ENCODE measurements at regions not wholly inside any gene's neighbourhood (a gene's known extent, or its start where the extent isn't known, plus 50 kb on each side); places are given as distances from the start of the nearest gene placed in this dataset.
"Not testable (repeated sequence)": the region's sequence is repeated elsewhere in the genome, so short reads cannot be mapped to it uniquely, and the experiment has no call there.

DNA sequence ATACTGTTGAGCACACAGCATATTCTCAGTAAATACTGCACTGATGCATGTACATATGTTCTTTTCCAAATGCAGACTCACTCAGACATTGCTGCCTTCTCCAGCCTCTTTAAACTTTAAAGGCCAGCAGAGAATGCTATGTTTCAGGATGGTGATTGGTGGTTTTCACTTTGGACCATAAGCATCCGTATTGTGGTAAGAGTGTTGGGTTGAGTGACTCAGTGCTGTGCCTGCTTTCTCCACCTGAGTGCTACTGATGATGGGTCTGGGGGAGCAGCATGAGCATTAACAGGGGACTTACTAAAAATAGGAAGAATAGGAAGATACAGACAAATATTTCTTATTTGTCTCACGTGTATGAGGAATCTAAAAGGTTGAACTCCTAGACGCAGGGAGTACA is 56.3 kb upstream of the ZNF92 start:
- DNase-seq = no peak

DNA sequence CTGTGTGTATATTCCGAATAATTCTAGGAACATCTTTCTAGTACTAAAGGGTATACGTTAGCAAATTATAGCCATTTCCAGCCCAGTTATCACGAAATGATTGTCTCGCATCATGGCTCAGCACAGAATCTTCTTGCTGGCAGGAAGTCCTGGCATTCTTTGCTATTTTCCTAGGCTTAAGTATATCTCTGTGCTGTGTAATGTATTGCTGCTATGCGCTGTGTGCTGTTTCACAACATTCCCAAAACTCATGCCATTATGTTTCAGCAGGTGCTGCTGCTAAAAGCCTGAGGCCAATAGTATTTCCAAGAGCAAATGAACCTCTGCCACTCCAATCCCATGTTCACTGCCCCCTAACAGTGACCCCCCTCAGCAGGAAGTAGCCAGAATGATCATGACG is 62.9 kb upstream of the ZNF92 start:
- no peak for DNase-seq

DNA sequence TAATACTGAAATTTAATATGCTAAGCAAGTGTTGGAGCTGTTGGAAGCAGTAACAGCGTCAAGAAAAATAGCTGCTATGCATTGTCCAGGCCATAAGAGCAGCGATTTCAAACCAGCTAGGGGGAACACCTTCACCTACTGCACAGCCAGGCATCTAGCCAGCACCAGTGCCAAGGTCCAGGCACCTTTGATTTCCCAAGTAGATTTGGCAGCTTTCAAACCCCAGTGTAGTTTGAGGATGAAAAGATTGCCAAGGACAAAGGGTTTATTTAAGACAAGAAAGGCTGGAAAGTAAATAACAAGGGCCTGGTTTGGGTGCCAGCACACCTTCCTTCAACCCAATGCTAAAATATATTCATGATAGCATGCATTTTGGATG is 65.4 kb upstream of the ZNF92 start:
- DNase-seq = no peak

DNA sequence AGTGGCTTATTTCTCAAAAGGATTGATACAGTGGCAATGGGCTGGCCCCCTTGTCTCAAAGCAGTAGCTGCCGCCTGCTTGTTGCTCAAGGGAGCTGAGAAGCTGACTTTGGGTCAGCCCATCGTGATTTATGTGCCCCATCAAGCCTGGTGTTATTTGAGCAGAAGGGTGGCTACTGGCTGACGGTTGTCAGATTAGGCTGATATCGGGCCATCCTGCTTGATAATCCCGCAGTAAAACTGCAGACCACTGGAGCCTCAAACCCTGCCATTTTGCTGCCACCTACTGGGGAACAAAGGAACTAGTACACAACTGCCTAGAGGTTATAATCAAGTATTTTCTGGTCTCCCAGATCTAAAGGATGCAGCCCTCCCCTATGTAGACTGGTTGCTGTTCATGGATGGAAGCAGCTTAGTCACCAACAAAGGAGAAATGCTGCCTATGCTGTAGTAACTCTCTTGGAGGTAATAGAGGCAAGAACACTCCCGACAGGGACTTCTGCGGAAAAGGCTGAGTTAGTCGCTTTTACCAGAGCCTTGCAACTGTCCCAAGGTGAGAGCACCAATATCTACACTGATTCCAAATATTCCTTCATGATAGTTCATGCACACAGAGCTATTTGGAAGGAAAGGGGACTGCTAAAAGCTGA is 65.9 kb upstream of the ZNF92 start:
- peak; percentile 89 for DNase-seq

DNA sequence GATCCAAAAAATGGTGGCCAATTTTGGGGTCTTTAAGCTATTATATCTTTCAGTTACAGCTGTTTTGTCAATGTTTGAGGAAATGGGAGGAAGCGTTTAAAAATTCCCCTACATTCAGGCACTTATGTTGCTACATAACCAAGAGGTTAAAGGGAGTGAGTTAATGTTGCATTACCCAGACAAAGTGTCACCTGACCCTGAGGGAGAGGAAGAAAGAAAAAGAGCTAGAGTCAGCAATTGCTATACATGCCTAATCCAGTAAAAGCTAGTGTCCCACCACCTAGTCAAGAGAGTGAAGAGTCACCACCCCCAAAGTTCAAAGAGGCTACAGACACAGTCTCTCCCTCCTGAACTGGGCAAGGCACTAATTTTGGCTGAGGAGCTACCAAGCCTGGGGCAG is 69.5 kb upstream of the ZNF92 start:
- no peak for DNase-seq

DNA sequence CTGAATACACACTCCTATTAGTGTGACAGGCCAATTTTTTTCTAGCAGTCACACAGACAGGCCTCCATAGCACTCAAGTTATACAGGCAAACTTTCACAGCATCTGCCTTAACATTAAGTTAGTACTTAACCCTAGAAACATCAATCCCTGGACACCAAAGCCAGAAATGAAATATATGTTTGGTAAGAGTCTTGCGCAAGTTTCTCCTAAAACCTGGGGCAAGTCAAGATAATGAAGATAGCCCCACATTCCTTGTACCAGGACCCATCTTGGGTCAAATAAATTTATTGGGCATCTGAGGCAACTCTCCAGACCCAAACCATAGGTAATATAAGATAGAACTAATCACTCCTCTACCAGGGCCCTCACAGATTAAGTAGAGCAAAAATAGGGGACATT is 70.8 kb upstream of the ZNF92 start:
- no peak for DNase-seq

DNA sequence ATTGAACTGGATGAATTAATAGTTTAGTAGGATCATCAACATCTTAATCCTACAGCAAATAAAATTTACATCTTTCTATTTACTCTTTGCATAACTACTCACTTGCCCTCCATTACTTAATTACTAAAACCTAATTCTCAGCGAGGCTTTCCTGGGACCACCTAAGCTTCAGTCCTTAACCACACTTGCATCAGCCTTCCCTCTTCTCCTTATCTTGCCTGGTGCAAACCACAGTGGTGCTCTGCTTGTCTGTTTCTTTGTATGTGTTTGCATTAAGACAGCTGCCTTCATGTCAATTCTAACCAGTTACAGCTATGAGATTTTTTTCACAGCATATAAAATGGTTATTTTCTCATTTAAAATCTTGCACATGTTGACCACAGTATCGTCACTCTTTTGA is 72.6 kb upstream of the ZNF92 start:
- no peak for DNase-seq

DNA sequence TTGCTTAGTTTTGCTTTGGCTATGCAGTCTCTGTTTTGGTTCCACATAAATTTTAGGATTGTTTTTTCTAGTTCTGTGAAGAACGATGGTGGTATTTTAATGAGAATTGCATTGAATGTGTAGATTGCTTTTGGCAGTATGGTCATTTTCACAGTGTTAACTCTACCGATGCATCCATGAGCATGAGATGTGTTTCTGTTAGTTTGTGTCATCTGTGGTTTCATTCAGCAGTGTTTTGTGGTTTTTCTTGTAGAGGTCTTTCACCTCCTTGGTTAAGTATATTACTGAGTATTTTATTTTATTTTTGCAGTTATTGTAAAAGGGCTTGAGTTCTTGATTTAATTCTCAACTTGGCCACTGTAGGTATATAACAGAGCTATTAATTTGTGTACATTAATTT is 78.2 kb upstream of the ZNF92 start:
- no peak for DNase-seq

DNA sequence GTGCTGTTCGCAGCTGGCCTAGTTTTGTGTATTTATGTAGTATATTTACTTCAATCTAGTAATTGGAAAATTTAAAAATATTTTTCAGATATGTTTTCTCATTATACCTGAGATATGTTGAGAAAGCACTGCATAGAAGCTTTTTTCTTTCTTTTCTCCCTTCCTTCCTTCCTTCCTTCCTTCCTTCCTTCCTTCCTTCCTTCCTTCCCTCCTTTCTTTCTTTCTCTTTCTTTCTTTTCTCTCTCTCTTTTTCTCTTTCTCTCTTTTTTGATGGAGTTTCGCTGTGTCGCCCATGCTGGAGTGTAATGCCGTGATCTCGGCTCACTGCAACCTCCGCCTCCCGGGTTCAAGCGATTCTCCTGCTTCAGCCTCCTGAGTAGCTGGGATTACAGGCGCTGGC is 83.3 kb upstream of the ZNF92 start:
- not testable (repeated sequence) for DNase-seq

DNA sequence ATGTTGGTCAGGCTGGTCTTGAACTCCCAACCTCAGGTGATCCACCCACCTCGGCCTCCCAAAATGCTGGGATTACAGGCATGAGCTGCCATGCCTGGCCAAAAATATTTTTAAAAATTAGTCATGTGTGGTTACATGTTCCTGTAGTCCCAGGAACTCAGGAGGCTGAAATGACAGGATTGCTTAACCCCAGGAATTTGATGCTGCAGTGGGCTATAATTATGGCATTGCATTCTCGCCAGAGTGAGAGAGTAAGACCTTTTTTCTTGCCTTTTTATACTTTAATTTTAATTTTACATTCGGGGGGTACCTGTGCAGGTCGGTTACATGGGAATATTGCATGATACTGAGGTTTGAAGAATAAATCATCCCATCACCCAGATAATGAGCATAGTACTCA is 86.6 kb upstream of the ZNF92 start:
- no peak for DNase-seq

DNA sequence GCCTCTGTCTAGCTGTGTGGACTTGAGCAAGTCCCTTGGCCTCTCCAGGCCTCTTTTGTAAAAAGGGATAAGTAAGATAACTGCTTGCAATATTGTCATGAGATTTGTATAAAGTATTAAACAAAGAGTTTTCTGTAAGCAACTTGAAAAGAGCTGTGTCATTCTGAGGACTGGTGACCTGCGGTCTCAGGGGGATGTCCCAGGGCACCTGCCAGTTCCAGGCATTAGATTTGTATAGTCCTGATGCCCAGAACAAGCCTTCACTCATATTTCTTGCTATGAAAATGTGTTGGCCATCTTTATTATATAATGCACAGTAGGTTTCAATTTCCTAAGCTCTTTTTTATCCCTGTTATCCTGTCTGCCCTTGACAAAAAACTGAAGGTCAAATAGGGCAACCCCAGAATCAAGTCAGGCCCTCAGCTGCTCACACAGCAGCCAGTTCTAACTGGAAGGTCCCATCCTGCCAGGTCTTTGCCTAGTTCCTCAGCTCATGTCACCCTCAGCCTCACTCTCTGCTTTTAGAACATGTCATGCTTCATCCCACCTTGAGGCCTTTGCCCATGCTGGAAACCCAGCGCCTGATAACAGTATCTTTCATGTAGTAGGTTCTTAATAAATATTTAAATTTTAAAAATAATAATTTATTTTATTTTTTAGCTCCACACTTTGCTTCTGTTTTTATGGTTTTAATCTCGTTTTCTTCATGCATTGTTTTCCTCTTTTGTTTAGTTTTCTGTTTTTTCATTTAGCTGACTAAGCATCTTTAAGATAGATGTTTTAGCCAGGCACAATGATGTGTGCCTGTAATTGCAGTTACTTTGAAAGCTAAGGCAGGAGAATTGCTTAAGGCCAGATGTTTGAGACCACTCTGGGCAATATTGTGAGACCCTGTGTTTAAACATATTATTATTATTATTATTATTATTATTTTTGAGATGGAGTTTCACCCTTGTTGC is 87.5 kb upstream of the ZNF92 start:
- DNase-seq = no peak

DNA sequence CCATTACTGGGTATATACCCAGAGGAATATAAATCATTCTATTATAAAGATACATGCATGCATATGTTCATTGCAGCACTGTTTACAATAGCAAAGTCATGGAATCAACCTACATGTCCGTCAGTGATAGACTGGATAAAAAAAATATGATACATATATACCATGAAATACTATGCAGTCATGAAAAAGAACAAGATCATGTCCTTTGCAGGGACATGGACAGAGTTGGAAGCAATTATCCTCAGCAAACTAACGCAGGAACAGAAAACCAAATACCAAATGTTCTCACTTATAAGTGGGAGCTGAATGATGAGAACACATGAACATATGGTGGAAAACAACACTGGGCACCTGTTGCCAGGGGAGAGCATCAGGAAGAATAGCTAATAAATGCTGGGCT is 88.4 kb upstream of the ZNF92 start:
- DNase-seq = not testable (repeated sequence)

DNA sequence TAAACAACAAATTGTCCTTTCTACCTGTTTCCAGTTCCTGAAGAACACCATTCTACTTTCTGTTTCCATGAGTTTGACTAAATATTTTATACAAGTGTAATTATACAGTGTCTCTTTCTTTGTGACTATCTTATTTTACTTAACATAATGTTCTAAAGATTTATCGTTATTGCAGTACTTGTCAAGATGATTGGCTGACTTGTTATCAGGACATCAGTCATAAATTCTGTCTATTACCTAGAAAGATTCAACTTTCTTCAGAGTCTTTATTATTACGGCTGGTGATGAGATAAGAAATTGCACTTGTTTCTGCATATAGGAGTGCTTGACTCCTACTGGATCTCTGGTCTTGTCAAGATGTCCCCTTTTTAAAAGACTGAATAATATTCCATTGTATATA is 93.9 kb upstream of the ZNF92 start:
- no peak for DNase-seq

DNA sequence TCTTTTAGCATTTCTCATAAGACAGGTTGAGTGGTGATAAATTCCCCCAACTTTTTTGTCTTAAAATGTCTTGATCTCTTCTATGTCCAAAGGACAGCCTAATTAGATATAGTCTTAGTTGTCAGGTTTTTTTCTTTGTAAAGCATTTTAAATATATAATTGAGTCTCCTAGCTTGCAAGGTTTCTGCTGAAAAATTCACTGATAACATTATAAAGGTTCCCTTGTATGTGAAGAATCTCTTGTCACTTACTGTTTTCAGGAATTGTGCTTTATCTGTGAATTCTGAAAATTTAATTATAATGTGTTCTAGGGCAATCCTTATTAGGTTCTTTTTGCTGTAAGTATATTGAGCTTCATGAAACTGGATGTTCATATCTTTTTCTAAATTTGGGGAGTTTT is 96.8 kb upstream of the ZNF92 start:
- no peak for DNase-seq

DNA sequence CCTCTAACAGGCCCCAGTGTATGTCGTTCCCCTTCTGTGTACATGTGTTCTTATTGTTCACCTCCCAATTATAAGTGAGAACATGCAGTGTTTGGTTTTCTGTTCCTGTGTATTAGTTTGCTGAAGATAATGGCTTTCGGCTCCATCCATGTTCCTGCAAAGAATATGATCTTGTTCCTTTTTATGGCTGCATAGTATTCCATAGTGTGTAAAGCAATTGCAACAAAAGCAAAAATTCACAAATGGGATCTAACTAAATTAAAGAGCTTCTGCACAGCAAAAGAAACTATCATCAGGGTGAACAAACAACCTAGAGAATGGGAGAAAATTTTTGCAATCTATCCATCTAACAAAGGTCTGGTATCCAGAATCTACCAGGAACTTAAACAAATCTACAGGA is 102.2 kb upstream of the ZNF92 start:
- not testable (repeated sequence) for DNase-seq

DNA sequence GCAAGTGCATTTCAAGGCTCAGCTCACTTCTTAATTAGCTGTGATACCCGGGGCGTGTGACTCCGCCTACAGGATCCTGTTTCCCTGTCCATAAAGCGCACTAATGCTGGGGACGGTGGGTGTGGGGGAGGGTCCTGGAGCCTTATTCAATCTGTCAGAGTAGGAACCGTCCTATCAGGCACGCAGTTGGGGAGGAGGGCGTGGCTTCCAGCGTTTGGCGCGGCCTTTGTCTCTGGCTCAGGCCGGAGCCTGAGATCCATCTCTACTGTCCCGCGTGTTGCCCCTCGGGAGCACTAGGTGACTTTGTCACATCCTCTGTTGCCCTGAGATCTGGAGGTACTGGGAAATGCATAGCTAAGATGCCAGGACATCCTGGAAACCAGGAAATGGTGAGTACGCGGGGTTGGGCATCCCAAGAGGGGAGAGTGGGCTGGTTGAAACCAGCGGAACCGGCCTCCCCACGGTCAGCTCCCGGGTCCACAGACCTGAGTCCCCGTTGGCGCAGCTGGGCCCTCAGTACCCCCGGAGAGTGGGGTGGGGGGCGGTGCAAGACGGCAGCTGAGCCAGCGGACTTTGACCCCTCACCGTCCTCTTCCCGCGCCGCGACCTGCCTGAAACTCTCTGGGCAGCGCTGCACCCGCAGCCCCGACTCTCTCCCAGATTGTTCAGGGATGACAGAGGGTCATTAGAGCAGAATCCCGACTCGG is 104.4 kb upstream of the ZNF92 start:
- DNase-seq = peak; percentile 98

DNA sequence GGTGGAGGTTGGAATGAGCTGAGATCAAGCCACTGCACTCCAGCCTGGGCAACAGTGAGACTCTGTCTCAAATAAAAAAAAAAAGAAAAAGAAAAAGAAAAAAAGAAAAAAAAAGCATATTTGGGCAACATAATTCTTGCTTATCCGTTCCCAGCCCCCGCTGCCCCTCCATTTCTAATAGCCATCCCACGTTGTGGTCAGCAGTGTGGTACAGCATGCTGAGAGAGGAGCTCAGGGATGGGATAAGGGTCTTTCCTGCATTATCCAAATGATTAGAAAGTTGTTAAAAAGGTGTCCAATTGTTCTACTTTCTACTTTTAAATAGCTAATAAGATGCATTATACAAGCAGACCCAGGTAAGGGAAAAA is 104.9 kb upstream of the ZNF92 start:
- no peak for DNase-seq

DNA sequence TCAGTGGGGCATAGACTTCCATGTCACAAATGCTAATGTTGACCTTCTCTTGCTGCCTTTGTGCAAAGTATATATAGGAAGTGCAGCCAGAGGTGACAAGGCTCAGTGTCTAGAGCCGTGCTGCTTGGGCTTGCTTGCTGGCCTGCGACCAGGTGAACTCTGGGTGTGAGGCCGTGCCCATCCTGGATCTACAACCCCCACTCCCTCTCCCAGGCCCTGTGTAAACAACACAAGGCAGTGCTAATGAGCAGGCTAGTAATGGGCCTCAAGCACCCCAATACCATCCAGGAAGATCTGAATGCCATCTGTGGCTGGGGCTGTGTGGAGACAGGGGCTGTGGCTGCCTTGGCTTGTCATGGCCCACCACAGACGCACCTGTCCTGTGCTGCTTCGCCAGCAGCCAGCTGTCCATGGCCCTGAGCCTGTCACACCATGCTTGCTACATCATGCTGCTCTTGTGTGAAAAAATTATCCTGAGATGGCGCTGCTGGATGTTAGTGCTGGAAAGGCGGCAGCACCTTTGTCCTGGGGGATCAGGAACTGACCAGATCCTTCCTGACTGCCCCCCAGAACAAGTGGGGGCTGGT is 107.6 kb upstream of the ZNF92 start:
- no peak for DNase-seq

DNA sequence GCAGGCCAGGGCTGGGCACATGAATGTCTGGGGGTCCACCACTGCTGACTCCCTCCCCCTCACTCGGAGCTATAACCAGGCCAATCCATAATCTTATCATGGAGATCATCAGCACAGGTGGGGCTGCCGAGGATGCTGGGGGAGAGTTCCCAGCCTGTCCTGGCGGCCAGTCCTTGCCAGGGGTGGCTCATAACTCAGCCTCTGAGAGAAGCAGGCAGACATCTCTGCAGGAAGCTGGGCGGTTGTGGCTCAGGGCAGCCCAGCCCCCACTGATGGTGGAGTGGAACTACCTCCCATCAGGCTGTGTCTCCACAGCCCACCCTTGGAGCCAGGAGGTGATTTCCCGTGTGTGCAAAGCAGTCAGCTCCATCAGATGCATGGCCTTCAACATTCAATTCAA is 109.4 kb upstream of the ZNF92 start:
- DNase-seq = no peak

DNA sequence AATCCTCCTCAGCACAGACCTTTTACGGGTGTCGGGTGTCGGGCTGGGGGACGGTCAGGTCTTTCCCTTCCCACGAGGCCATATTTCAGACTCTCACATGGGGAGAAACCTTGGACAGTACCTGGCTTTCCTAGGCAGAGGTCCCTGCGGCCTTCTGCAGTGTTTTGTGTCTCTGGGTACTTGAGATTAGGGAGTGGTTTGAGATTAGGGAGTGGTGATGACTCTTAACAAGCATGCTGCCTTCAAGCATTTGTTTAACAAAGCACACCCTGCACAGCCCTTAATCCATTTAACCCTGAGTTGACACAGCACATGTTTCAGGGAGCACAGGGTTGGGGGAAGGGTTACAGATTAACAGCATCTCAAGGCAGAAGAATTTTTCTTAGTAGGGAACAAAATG is 113.0 kb upstream of the ZNF92 start:
- not testable (repeated sequence) for DNase-seq

DNA sequence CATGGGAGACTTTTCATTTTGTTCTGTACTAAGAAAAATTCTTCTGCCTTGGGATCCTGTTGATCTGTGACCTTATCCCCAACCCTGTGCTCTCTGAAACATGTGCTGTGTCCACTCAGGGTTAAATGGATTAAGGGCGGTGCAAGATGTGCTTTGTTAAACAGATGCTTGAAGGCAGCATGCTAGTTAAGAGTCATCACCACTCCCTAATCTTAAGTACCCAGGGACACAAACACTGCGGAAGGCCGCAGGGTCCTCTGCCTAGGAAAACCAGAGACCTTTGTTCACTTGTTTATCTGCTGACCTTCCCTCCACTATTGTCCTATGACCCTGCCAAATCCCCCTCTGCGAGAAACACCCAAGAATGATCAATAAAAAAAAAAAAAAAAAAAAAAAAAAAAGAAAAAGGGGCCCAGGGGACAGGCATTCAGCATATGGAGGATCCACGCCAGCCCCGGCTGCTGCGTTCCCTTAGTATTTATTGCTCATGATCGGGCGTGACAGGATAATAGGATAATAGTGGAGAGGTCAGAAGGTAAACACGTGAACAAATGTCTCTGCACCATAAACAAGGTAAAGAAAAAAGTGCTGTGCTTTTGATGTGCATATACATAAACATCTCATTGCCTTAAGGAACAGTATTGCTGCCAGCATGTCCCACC is 113.7 kb upstream of the ZNF92 start:
- DNase-seq = not testable (repeated sequence)

DNA sequence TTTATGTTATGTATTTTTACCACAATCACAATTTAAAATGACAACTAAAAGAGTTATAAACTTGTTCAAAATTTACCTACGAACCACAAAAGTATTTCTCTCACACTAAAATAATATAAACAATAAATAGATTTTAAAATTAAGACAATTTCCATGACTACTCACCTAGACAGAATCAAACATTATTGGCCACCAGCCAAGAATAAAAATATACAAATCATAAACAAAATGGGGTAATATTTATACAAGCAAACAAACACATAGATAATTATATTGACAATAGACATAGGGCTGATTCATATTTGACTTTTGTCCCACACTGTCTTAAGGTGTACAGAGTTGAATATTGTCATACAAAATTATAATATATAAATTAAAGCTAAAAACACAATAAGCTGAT is 119.6 kb upstream of the ZNF92 start:
- no peak for DNase-seq
